PC-9 (cell line): ENCODE measurements at regions not wholly inside any gene's neighbourhood (a gene's known extent, or its start where the extent isn't known, plus 50 kb on each side); places are given as distances from the start of the nearest gene placed in this dataset.
"Not testable (repeated sequence)": the region's sequence is repeated elsewhere in the genome, so short reads cannot be mapped to it uniquely, and the experiment has no call there.

ENCODE experiments used
- BruUV-seq: library from RNA; stranded (reverse); fragments of 400-500 nt; replicated peaks from 2 replicates; lab custom pipeline; 2021; lab: Mats Ljungman, UMichigan
- CTCF ChIA-PET: fragments of 300-600 bp; sonication (Branson Sonifier 250); formaldehyde crosslinking; loops from one replicate; lab custom pipeline; 2022; ENCODE audit warnings: antibody characterized with exemption; lab: Charles Lee
- POLR2A ChIA-PET: fragments of 300-600 bp; sonication (Branson Sonifier 250); formaldehyde crosslinking; loops from one replicate; lab custom pipeline; 2022; ENCODE audit warnings: antibody characterized with exemption; ENCODE audit not compliant: unreplicated experiment; lab: Charles Lee
- DNase-seq, 2 experiments: peaks; one replicate each; pipeline versions ENCODE4 v3.0.0 to v3.0.0-alpha.2; 2015 to 2022; ENCODE audit warnings: mixed read lengths in 1 of 2
- H2AFZ ChIP-seq: fragments of 200-600 bp; sonication (generic); 2 replicates; pipeline ENCODE4 v1.8.1; 2017; ENCODE audit warnings: antibody characterized with exemption
- H3F3A ChIP-seq: fragments of 200-600 bp; sonication (generic); 2 replicates; pipeline ENCODE4 v1.8.1; 2017; ENCODE audit warnings: antibody characterized with exemption, mild to moderate bottlenecking, low read depth; ENCODE audit not compliant: insufficient read depth
- H3K27ac ChIP-seq: fragments of 200-600 bp; sonication (generic); 2 replicates; pipeline ENCODE4 v1.6.1; 2016; ENCODE audit warnings: mixed run types
- H3K27me3 ChIP-seq: fragments of 200-600 bp; sonication (generic); 2 replicates; pipeline ENCODE4 v1.6.1; 2016; ENCODE audit warnings: low read depth, mixed run types; ENCODE audit not compliant: insufficient read depth
- H3K36me3 ChIP-seq: fragments of 200-600 bp; sonication (generic); 2 replicates; pipeline ENCODE4 v1.6.1; 2016; ENCODE audit warnings: low read depth, mixed run types
- H3K4me1 ChIP-seq: fragments of 200-600 bp; sonication (generic); replicated peaks from 2 replicates; pipeline ENCODE4 v1.6.1; 2016; ENCODE audit warnings: mixed run types; ENCODE audit not compliant: insufficient read depth
- H3K4me2 ChIP-seq: fragments of 200-600 bp; sonication (generic); 2 replicates; pipeline ENCODE4 v1.6.1; 2017; ENCODE audit warnings: mixed run types
- H3K4me3 ChIP-seq: fragments of 200-600 bp; sonication (generic); 2 replicates; pipeline ENCODE4 v1.6.1; 2016; ENCODE audit warnings: mixed run types
- H3K79me2 ChIP-seq: fragments of 200-600 bp; sonication (generic); 2 replicates; pipeline ENCODE4 v1.6.1; 2017; ENCODE audit warnings: low read depth, mixed run types
- H3K9me2 ChIP-seq: fragments of 200-600 bp; sonication (generic); 2 replicates; pipeline ENCODE4 v1.8.1; 2017; ENCODE audit warnings: mild to moderate bottlenecking; ENCODE audit not compliant: insufficient read depth
- H3K9me3 ChIP-seq: fragments of 200-600 bp; sonication (generic); 2 replicates; pipeline ENCODE4 v1.8.1; 2016; ENCODE audit warnings: low read depth; ENCODE audit not compliant: insufficient read depth
- H4K20me1 ChIP-seq: fragments of 200-600 bp; sonication (generic); 2 replicates; pipeline ENCODE4 v1.8.1; 2017; ENCODE audit not compliant: insufficient read depth
- CTCF ChIP-seq: fragments of 200-600 bp; sonication (generic); conservative IDR thresholded peaks from 2 replicates; pipeline ENCODE4 v1.6.1; 2017; ENCODE audit warnings: mixed run types, antibody characterized with exemption, mild to moderate bottlenecking, moderate library complexity
- EZH2 ChIP-seq: fragments of 200-600 bp; sonication (generic); IDR thresholded peaks from 2 replicates; pipeline ENCODE4 v1.8.0; 2017; ENCODE audit warnings: antibody characterized with exemption, low read depth
- intact Hi-C: fragments of 100-400 bp; cut with micrococcal nuclease; formaldehyde crosslinking; loops from one replicate; pipeline ENCODE4 v1.10.0; 2022; ENCODE audit not compliant: unreplicated experiment

- TF ChIP-seq CTCF, result peak; percentile 60
- CTCF ChIA-PET, H4K20me1 ChIP-seq, H3K4me3 ChIP-seq, H3K4me2 ChIP-seq, H3K9me3 ChIP-seq, H3F3A ChIP-seq, BruUV-seq, H3K4me1 ChIP-seq, H3K27me3 ChIP-seq, H2AFZ ChIP-seq, POLR2A ChIA-PET, H3K79me2 ChIP-seq, intact Hi-C loops, H3K36me3 ChIP-seq, H3K9me2 ChIP-seq, H3K27ac ChIP-seq: not testable (repeated sequence)
- peak; percentile 70 to 72 for DNase-seq
These were observed 152.2 kb upstream of the FAM20C start for GRCh38 chr7:39984-40740.

GRCh38 chr7:40799-41750 lies 151.3 kb upstream of the FAM20C start:
- POLR2A ChIA-PET, result no interaction called here
- Histone ChIP-seq H3K36me3 (no peaks in the 10 kb centered on the region), H3K4me3 (no peak overlapping the region), H3K9me2 (no peaks in the 10 kb centered on the region), H4K20me1 (no peaks in the 10 kb centered on the region), H3K9me3 (no peaks in the 10 kb centered on the region), H3K4me2 (no peak overlapping the region), H3K27me3 (no peaks in the 10 kb centered on the region), H3K79me2 (no peaks in the 10 kb centered on the region), H3F3A (no peaks in the 10 kb centered on the region), H2AFZ (no peak overlapping the region), H3K27ac (no peak overlapping the region), H3K4me1 (0 out of 2 replicates have a peak, but pooled peaks cover 8% of the 10 kb centered on the region)
- TF ChIP-seq EZH2, result no peak
- TF ChIP-seq CTCF, result no peak; the same call in 1 of the 2 replicates
- intact Hi-C loops, result no loop called here
- no TSS peak for BruUV-seq
- no peak for DNase-seq
- CTCF ChIA-PET, result no interaction called here

- ChIA-PET CTCF (no interaction called here), POLR2A (no interaction called here)
- H2AFZ ChIP-seq, result no peak overlapping the region
- BruUV-seq, result no TSS peak
- TF ChIP-seq CTCF (no peak), EZH2 (no peak)
- 0 out of 2 replicates have a peak, but pooled peaks cover 8% of the 10 kb centered on the region for H3K4me1 ChIP-seq
- intact Hi-C loops, result no loop called here
- no peak overlapping the region for H3K4me3 ChIP-seq
- no peaks in the 10 kb centered on the region for H3K9me2 ChIP-seq
- no peak overlapping the region for H3K4me2 ChIP-seq
- no peaks in the 10 kb centered on the region for H3K9me3 ChIP-seq
- H3K27me3 ChIP-seq, result no peaks in the 10 kb centered on the region
- H4K20me1 ChIP-seq, result no peaks in the 10 kb centered on the region
- H3K79me2 ChIP-seq, result no peaks in the 10 kb centered on the region
- H3K27ac ChIP-seq, result no peak overlapping the region
- H3F3A ChIP-seq, result no peaks in the 10 kb centered on the region
- H3K36me3 ChIP-seq, result no peaks in the 10 kb centered on the region
- no peak for DNase-seq
These were observed 150.3 kb upstream of the FAM20C start for GRCh38 chr7:41917-42565.
